Psoas muscle (tissue), 7 donors: ENCODE measurements at regions not wholly inside any gene's neighbourhood (a gene's known extent, or its start where the extent isn't known, plus 50 kb on each side); places are given as distances from the start of the nearest gene placed in this dataset.

Experiments
- ATAC-seq, 4 donors: fragments of 200-7000 bp; cut with Tn5 transposase; one replicate each; pipeline ENCODE4 v1.9.1; 2020; ENCODE audit warnings: moderate library complexity in 3 of 4, mild to moderate bottlenecking in 2 of 4
- DNase-seq, 2 donors: peaks; one replicate each; pipeline ENCODE4 v3.0.0-alpha.2; 2020
- H3K27ac ChIP-seq: fragments of 200-600 bp; one replicate; pipeline ENCODE4 v1.8.0; 2022
- H3K27me3 ChIP-seq, 3 donors: fragments of 200-600 bp in 1 of 3; one replicate each; pipeline versions ENCODE4 v1.6.1 to v1.8.0; 2013 to 2022; ENCODE audit warnings: low read length in 2 of 3, mild to moderate bottlenecking in 2 of 3, moderate library complexity in 1 of 3; ENCODE audit not compliant: insufficient read depth in 3 of 3
- H3K36me3 ChIP-seq, 2 donors: fragments of 200-600 bp in 1 of 2; one replicate each; pipeline versions ENCODE4 v1.6.1 to v1.8.0; 2013 to 2022; ENCODE audit warnings: low read depth in 1 of 2, mild to moderate bottlenecking in 1 of 2, moderate library complexity in 1 of 2; ENCODE audit not compliant: insufficient read depth in 1 of 2
- H3K4me1 ChIP-seq: fragments of 200-600 bp; one replicate; pipeline ENCODE4 v1.8.0; 2022
- H3K4me3 ChIP-seq: fragments of 200-600 bp; one replicate; pipeline ENCODE4 v1.8.0; 2022; ENCODE audit warnings: mild to moderate bottlenecking
- H3K9me3 ChIP-seq: fragments of 200-600 bp; one replicate; pipeline ENCODE4 v1.8.0; 2022
- CTCF ChIP-seq: fragments of 200-600 bp; IDR thresholded peaks from one replicate; pipeline ENCODE4 v1.8.0; 2022; ENCODE audit warnings: antibody characterized with exemption
- WGBS, 3 donors: extraction: QIAGEN DNeasy Blood & Tissue Kit; methylation state at CpG; one replicate each; pipeline versions ENCODE4 v1.1.6 to v1.1.7; 2013; 5-methylcytosine and 5-hydroxymethylcytosine counted together
- intact Hi-C, 2 donors: fragments of 100-400 bp; cut with DNase I; formaldehyde crosslinking; loops; one replicate each; pipeline versions ENCODE4 v1.11.0 to v1.14.2; 2022
- donor health status: healthy with polysubstance abuse.
- donor health status: DM: no; HTN: no; CAD: no; lungs with moderate emphysema.
- donor health status: Bipolar disorder and iron deficiency.
- donor health status: healthy.
- donor health status: DM: yes; HTN: yes; CAD: no.
- donor health status: DM: no; HTN: no; CAD: no.
- donor health status: DM: yes; HTN: yes; CAD: no.

DNA sequence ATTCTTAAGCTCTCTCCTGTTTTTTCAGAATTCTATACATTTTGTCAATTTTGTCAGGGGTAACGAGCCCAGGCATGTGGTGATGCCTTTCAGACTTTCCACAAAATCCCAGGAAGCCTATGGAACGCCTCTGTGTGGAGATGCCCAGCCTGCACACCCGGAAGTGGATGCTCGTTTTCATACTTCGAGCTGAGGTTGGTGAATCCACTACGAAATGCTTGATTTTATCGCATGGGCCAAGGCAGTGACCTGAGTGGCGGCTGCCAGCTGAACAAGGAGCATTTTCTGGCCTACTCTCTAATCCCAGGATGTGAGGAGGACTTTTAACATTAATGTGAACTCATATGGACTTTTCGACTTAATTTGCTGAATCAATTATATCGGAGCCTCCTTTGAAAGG is 426.7 kb upstream of the B3GAT1 start:
- 65 to 75% (median 73%) methylated on average over 10 of the region's 10 CpGs for WGBS, 3 donors
- Histone ChIP-seq H3K9me3 (no peaks in the 10 kb centered on the region), H3K36me3 (no peaks in the 10 kb centered on the region), H3K4me1 (no peaks in the 10 kb centered on the region), H3K27ac (no peak overlapping the region), H3K27me3 (peaks cover 0 to 31% (median 0%) of the 10 kb centered on the region in 3 donors), H3K4me3 (no peak overlapping the region)
- no peak for TF ChIP-seq CTCF
- DNase-seq: no peak
- intact Hi-C loops: no loop called here
- ATAC-seq: no peak

GRCh38 chr11:134837887-134838232 is 425.8 kb upstream of the B3GAT1 start:
- DNase-seq (no peak), ATAC-seq (no peak)

GRCh38 chr11:134837166-134837886 is 425.3 kb upstream of the B3GAT1 start:
- peaks cover 0 to 18% (median 0%) of the 10 kb centered on the region in 3 donors for H3K27me3 ChIP-seq
- intact Hi-C loops: no loop called here
- H3K4me1 ChIP-seq: no peaks in the 10 kb centered on the region
- 57 to 71% (median 67%) methylated on average over 7 of the region's 7 CpGs for WGBS, 3 donors
- H3K9me3 ChIP-seq: no peaks in the 10 kb centered on the region
- no peak overlapping the region for H3K27ac ChIP-seq
- no peak for DNase-seq
- no peak overlapping the region for H3K4me3 ChIP-seq
- H3K36me3 ChIP-seq: no peaks in the 10 kb centered on the region
- TF ChIP-seq CTCF: no peak
- no peak for ATAC-seq

More at GRCh38 chr11:134837887-134838232, 425.8 kb upstream of the B3GAT1 start:
- Histone ChIP-seq H3K36me3 (no peaks in the 10 kb centered on the region), H3K27me3 (peaks cover 0 to 24% (median 0%) of the 10 kb centered on the region in 3 donors), H3K27ac (no peak overlapping the region), H3K4me1 (no peaks in the 10 kb centered on the region), H3K4me3 (no peak overlapping the region), H3K9me3 (no peaks in the 10 kb centered on the region)
- TF ChIP-seq CTCF: no peak
- WGBS, 3 donors: 55 to 60% (median 57%) methylated on average over 6 of the region's 6 CpGs
- intact Hi-C loops: no loop called here

DNA sequence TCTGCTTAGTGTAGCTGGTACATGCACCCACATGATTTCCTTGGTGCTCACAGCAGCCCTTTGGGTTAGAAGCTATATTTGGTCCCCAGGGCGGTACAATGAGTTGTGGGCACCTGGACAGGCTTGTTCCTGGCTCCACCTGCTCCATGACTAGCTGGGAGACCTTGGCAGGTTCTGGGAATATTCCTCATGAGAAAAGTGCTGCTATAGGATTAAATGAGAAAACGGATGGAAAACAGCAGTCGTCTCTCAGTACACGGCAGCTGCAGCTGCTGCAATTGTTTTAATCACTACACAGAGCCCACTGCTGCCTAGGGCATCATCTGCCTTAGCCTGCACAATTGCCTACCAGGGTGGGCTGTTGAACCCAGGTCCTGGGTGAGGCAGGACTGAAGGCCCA is 424.5 kb upstream of the B3GAT1 start:
- H3K27me3 ChIP-seq: peaks cover 0 to 11% (median 0%) of the 10 kb centered on the region in 3 donors
- 24 to 37% (median 26%) methylated on average over 4 of the region's 4 CpGs for WGBS, 3 donors

More for the DNA sequence above, 424.5 kb upstream of the B3GAT1 start:
- H3K4me1 ChIP-seq: no peaks in the 10 kb centered on the region
- no peak for DNase-seq
- no peak for TF ChIP-seq CTCF
- H3K9me3 ChIP-seq: no peaks in the 10 kb centered on the region
- no peak overlapping the region for H3K27ac ChIP-seq
- ATAC-seq: no peak
- intact Hi-C loops: no loop called here
- no peaks in the 10 kb centered on the region for H3K36me3 ChIP-seq
- no peak overlapping the region for H3K4me3 ChIP-seq
